ENCODE measurements at regions not wholly inside any gene's neighbourhood (a gene's known extent, or its start where the extent isn't known, plus 50 kb on each side); places are given as distances from the start of the nearest gene placed in this dataset.

GRCh38 chr6:167543602-167544497 is 219.0 kb downstream of the TTLL2 start:
- DNase-seq (ENCODE audit: low spot score in 2 of 2) = no peak
- in situ Hi-C loops (cut with MboI; ENCODE audit: low sequenced_read_pairs) = no loop called here
- Histone ChIP-seq H3K4me3 (no peak overlapping the region), H3K27me3 (ENCODE audit: low read depth) (no peaks in the 10 kb centered on the region), H3K9me3 (no peaks in the 10 kb centered on the region; the same call in 1 of the 2 replicates), H3K36me3 (replicated peaks) (no peaks in the 10 kb centered on the region), H3K4me1 (no peaks in the 10 kb centered on the region)

DNA sequence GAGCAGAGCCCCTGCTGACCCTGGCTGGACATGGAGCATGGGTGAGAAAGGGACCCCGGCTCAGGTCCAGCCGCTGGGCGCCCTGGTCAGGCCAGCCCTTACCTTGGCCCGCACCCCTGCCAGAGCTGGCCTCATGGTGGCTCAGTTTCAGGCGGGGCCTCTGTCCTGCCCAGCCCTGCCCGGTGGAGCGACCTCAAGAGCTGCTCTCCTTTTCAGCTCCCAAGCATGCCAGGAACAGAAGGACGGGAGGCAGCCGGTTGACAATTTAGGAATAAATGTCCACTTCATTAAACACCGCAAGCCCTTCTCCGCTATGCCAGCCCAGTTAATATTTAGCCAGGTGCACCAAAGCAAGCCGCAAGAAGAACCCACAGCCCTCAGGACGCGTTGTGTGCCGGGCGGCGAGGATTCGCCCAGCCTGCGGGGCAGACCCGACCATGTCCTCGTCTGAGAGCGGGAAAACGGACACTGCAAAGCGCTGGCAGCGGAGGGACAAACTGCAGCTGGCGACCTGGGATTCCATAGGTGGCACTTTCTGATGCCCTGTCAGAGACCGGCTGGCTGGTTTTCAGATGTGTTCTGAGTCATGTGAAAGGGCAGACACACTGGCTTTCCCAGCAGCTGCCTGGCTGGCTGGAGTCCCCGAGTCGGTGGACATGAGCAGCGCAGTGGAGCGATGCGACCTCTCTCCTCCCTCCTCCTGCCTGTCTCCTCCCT is 221.9 kb downstream of the TTLL2 start:
- DNase-seq (ENCODE audit: low spot score in 2 of 2) = no peak
- Histone ChIP-seq H3K4me1 (no peaks in the 10 kb centered on the region), H3K27me3 (ENCODE audit: low read depth) (no peaks in the 10 kb centered on the region), H3K9me3 (no peaks in the 10 kb centered on the region), H3K36me3 (replicated peaks) (no peaks in the 10 kb centered on the region), H3K4me3 (no peak overlapping the region)
- in situ Hi-C loops (cut with MboI; ENCODE audit: low sequenced_read_pairs) = no loop called here

DNA sequence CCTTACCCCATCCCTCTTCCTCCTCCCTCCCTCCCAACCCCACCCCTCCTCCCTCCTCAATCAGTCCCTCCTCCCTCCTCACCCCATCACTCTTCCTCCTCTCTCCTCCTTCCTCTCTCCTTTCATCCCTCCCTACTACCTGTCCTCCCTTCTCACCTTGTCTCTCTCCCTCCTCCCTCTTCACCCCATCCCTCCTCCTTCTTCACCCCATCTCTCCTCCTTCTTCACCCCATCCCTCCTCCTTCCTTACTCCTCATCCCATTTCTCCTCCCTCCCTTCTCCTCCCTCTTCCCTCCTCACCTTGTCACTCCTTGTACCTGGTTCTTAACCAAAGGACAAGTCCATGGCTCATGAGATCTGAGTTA is 222.4 kb downstream of the TTLL2 start:
- in situ Hi-C loops (cut with MboI; ENCODE audit: low sequenced_read_pairs) = no loop called here
- H3K27me3 ChIP-seq (ENCODE audit: low read depth) = no peaks in the 10 kb centered on the region
- H3K4me1 ChIP-seq = no peaks in the 10 kb centered on the region
- DNase-seq (ENCODE audit: low spot score in 2 of 2) = no peak
- no peak overlapping the region for H3K4me3 ChIP-seq
- no peaks in the 10 kb centered on the region for H3K9me3 ChIP-seq
- no peaks in the 10 kb centered on the region for H3K36me3 ChIP-seq (replicated peaks)

DNA sequence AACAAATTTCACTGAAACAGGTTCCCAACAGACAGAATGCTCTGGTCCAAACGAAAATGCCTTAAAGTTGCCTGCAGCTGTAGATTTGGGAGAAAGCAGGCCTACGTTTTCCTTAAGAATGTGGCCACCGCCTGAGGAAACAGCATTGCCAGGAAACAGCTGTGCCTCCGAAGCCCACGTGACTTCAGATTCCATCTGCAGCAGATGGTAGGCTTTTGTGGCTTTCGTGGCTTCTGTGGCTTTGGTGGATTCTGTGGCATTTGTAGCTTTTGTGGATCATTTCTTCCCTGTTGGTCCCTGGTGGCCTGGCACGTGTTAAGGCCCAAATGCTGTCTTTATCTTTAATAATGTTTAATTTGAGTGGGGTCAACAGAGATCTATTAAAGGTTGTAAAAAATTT is 222.9 kb downstream of the TTLL2 start:
- Histone ChIP-seq H3K4me1 (no peaks in the 10 kb centered on the region), H3K27me3 (ENCODE audit: low read depth) (no peaks in the 10 kb centered on the region), H3K9me3 (no peaks in the 10 kb centered on the region), H3K36me3 (replicated peaks) (no peaks in the 10 kb centered on the region), H3K4me3 (no peak overlapping the region)
- no peak for DNase-seq (ENCODE audit: low spot score in 2 of 2)
- in situ Hi-C loops (cut with MboI; ENCODE audit: low sequenced_read_pairs) = no loop called here

GRCh38 chr6:167548451-167548850 is 223.6 kb downstream of the TTLL2 start:
- no peaks in the 10 kb centered on the region for H3K4me1 ChIP-seq
- DNase-seq (ENCODE audit: low spot score in 2 of 2) = no peak
- no peaks in the 10 kb centered on the region for H3K36me3 ChIP-seq (replicated peaks)
- H3K9me3 ChIP-seq = no peaks in the 10 kb centered on the region
- no peak overlapping the region for H3K4me3 ChIP-seq
- no peaks in the 10 kb centered on the region for H3K27me3 ChIP-seq (ENCODE audit: low read depth)
- in situ Hi-C loops (cut with MboI; ENCODE audit: low sequenced_read_pairs) = no loop called here

GRCh38 chr6:167549213-167549612 is 224.3 kb downstream of the TTLL2 start:
- in situ Hi-C loops (cut with MboI; ENCODE audit: low sequenced_read_pairs) = no loop called here
- Histone ChIP-seq H3K27me3 (ENCODE audit: low read depth) (no peaks in the 10 kb centered on the region), H3K4me1 (no peaks in the 10 kb centered on the region)

GRCh38 chr6:167550941-167551627 is 226.2 kb downstream of the TTLL2 start:
- Histone ChIP-seq H3K4me3 (no peak overlapping the region), H3K4me1 (no peaks in the 10 kb centered on the region), H3K9me3 (no peaks in the 10 kb centered on the region), H3K36me3 (replicated peaks) (no peaks in the 10 kb centered on the region), H3K27me3 (ENCODE audit: low read depth) (no peaks in the 10 kb centered on the region)
- in situ Hi-C loops (cut with MboI; ENCODE audit: low sequenced_read_pairs) = no loop called here
- no peak for DNase-seq (ENCODE audit: low spot score in 2 of 2)

More at GRCh38 chr6:167549213-167549612, 224.3 kb downstream of the TTLL2 start:
- Histone ChIP-seq H3K9me3 (no peaks in the 10 kb centered on the region), H3K4me3 (no peak overlapping the region), H3K36me3 (replicated peaks) (no peaks in the 10 kb centered on the region)
- DNase-seq (ENCODE audit: low spot score in 2 of 2) = no peak

DNA sequence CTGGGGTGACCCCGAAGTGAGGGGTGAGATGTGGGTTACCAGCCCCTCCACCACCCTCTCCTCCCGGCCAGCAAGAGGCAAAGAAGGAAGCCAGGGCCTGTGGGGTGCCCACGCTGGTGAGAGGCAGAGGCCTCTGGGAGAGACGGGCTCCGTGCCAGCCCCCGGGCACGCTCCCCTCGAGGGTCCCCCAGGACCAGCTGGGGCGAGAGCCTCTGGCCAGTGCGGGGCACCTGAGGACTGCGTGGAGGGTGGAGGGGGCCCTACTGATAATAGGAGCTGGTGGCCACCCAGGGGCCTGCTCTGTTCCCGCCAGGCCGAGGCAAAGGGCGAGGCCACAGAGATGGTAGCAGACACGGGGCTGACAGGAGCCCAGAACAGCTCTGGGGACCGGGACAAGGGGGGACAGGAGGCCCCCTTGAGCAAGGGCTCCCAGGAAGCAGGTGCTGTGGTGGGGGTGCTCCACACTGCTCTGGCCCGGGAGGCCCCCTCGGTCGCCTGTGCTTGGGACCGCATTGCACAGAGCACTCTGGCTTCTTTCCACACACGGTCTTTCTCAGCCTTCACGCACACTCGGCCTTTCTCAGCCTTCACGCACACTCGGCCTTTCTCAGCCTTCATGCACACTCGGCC is 226.9 kb downstream of the TTLL2 start:
- Histone ChIP-seq H3K9me3 (no peaks in the 10 kb centered on the region), H3K4me3 (no peak overlapping the region), H3K4me1 (no peaks in the 10 kb centered on the region), H3K36me3 (replicated peaks) (no peaks in the 10 kb centered on the region), H3K27me3 (ENCODE audit: low read depth) (no peaks in the 10 kb centered on the region)
- in situ Hi-C loops (cut with MboI; ENCODE audit: low sequenced_read_pairs) = no loop called here
- no peak for DNase-seq (ENCODE audit: low spot score in 2 of 2)

- Histone ChIP-seq H3K9me3 (no peaks in the 10 kb centered on the region), H3K4me1 (no peaks in the 10 kb centered on the region), H3K36me3 (replicated peaks) (no peaks in the 10 kb centered on the region), H3K4me3 (no peak overlapping the region), H3K27me3 (ENCODE audit: low read depth) (no peaks in the 10 kb centered on the region)
- in situ Hi-C loops (cut with MboI; ENCODE audit: low sequenced_read_pairs) = no loop called here
- no peak for DNase-seq (ENCODE audit: low spot score in 2 of 2)
Measured at GRCh38 chr6:167552258-167552630, 227.4 kb downstream of the TTLL2 start.

- in situ Hi-C loops (cut with MboI; ENCODE audit: low sequenced_read_pairs) = no loop called here
- Histone ChIP-seq H3K4me1 (no peaks in the 10 kb centered on the region), H3K27me3 (ENCODE audit: low read depth) (no peaks in the 10 kb centered on the region), H3K9me3 (no peaks in the 10 kb centered on the region), H3K4me3 (no peak overlapping the region), H3K36me3 (replicated peaks) (no peaks in the 10 kb centered on the region)
- no peak for DNase-seq (ENCODE audit: low spot score in 2 of 2)
Measured at GRCh38 chr6:167552961-167553735, 228.3 kb downstream of the TTLL2 start.

- no peaks in the 10 kb centered on the region for H3K27me3 ChIP-seq (ENCODE audit: low read depth)
- in situ Hi-C loops (cut with MboI; ENCODE audit: low sequenced_read_pairs) = no loop called here
- H3K4me1 ChIP-seq = no peaks in the 10 kb centered on the region
- no peaks in the 10 kb centered on the region for H3K9me3 ChIP-seq
- no peaks in the 10 kb centered on the region for H3K36me3 ChIP-seq (replicated peaks)
- no peak for DNase-seq (ENCODE audit: low spot score in 2 of 2)
- H3K4me3 ChIP-seq = no peak overlapping the region
Measured at GRCh38 chr6:167553736-167554119, 228.8 kb downstream of the TTLL2 start.

DNA sequence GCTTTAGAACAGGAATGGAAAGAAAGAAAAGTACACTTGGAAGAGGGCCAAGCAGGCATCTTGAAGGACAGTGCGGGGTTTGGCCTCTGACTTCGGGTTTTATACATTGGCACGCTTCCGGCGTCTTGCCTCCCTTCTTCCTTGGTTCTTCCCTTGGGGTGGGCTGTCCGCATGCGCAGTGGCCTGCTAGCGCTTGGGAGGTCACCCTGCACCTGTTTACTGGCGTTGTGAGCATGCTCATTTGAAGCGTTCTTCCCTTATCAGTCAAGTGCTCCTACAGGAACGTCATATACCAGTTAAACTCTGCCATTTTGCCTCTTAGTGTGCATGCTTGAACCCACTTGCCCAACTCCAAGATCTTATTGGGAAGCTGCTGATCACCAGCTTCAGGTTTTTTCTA is 230.0 kb downstream of the TTLL2 start:
- no peak overlapping the region for H3K4me3 ChIP-seq
- H3K27me3 ChIP-seq (ENCODE audit: low read depth) = no peaks in the 10 kb centered on the region
- DNase-seq (ENCODE audit: low spot score in 2 of 2) = no peak
- H3K4me1 ChIP-seq = no peaks in the 10 kb centered on the region
- H3K36me3 ChIP-seq (replicated peaks) = no peaks in the 10 kb centered on the region
- in situ Hi-C loops (cut with MboI; ENCODE audit: low sequenced_read_pairs) = no loop called here
- H3K9me3 ChIP-seq = no peaks in the 10 kb centered on the region

- Histone ChIP-seq H3K4me1 (no peaks in the 10 kb centered on the region), H3K4me3 (no peak overlapping the region), H3K36me3 (replicated peaks) (no peaks in the 10 kb centered on the region), H3K27me3 (ENCODE audit: low read depth) (no peaks in the 10 kb centered on the region), H3K9me3 (no peaks in the 10 kb centered on the region)
- no peak for DNase-seq (ENCODE audit: low spot score in 2 of 2)
- in situ Hi-C loops (cut with MboI; ENCODE audit: low sequenced_read_pairs) = no loop called here
Measured at GRCh38 chr6:167555836-167556235, 230.9 kb downstream of the TTLL2 start.

Measured in HAP-1 (cell line).